MG63 (cell line): ENCODE measurements at regions not wholly inside any gene's neighbourhood (a gene's known extent, or its start where the extent isn't known, plus 50 kb on each side); places are given as distances from the start of the nearest gene placed in this dataset.
A peak's percentile ranks its signal among the peaks of the same experiment; 100 is the strongest.
"Not testable (repeated sequence)": the region's sequence is repeated elsewhere in the genome, so short reads cannot be mapped to it uniquely, and the experiment has no call there.

Experiments used
- DNase-seq: peaks from one replicate; pipeline ENCODE4 v3.0.0-alpha.2; 2020
- H3K27me3 ChIP-seq: fragments of 250-450 bp; sonication (Bioruptor Pico); 2 replicates; pipeline ENCODE4 v1.5.1; 2020; ENCODE audit warnings: mild to moderate bottlenecking, moderate library complexity
- H3K36me3 ChIP-seq: fragments of 250-450 bp; sonication (Bioruptor Pico); 2 replicates; pipeline ENCODE4 v1.5.1; 2020; ENCODE audit warnings: mild to moderate bottlenecking, moderate library complexity
- H3K4me3 ChIP-seq: fragments of 250-450 bp; sonication (Bioruptor Pico); 2 replicates; pipeline ENCODE4 v1.5.1; 2020; ENCODE audit warnings: mild to moderate bottlenecking, moderate library complexity
- H3K9me3 ChIP-seq: fragments of 250-450 bp; sonication (Bioruptor Pico); 2 replicates; pipeline ENCODE4 v1.5.1; 2020; ENCODE audit warnings: mild to moderate bottlenecking, moderate library complexity

DNA sequence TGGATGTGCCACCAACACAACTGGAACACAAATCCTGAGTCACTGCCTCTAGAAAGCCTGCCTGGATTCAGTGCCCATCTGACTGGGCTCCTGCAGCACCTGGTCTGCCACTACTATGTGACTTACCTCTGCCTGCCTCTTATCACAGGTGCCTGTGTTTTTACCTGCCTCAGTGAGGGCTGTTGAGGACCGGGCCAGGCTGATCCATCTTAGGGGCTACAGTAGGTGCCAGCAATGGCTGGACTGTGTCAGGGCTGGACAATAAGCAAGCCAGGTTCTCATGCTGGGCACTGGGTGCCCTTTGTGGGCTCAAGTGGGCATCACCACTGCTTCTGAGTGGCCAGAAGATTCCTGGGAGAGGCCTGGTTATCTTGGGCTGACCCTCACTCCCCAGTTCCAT lies 948.6 kb upstream of the TPTE start:
- H3K9me3 ChIP-seq, H3K27me3 ChIP-seq, H3K36me3 ChIP-seq, H3K4me3 ChIP-seq, DNase-seq: not testable (repeated sequence)

DNA sequence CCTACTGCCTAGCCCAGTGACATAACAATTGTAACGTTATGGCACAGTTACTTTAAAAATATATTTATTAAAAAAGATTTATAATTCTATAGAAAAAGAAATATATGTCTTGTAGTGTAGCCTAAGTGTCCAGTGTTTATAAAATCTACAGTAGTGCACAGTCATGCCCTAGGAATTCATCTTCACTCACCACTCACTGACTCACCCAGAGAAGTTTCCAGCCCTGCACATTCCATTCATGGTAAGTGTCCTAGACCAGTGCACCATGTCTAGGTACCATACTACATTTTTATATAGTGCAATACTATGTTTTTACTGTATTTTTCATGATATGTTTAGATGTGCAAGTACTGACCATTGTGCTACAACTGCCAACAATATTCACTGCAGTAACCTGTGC lies 947.9 kb upstream of the TPTE start:
- not testable (repeated sequence) for H3K36me3 ChIP-seq, H3K4me3 ChIP-seq, H3K27me3 ChIP-seq, DNase-seq, H3K9me3 ChIP-seq

DNA sequence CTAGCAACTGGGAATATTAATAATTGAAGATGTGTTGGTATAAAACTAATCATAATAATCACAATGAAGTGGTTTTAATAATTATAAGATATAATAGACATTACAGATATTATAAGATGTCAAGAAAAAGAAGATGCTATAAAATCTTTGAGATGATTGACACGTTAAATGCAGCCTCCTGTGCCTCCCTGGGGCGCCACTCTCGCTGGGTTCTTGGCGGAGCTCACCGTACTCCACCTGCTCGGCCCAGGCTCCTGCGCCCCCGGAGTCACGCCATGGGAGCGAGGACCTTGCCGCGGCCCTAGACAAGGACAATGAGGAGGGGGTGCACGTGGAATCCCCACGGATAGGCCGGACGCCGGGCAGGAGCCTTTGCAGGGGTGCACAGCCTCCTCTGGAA lies 942.1 kb upstream of the TPTE start:
- not testable (repeated sequence) for H3K36me3 ChIP-seq, DNase-seq, H3K27me3 ChIP-seq, H3K4me3 ChIP-seq, H3K9me3 ChIP-seq

DNA sequence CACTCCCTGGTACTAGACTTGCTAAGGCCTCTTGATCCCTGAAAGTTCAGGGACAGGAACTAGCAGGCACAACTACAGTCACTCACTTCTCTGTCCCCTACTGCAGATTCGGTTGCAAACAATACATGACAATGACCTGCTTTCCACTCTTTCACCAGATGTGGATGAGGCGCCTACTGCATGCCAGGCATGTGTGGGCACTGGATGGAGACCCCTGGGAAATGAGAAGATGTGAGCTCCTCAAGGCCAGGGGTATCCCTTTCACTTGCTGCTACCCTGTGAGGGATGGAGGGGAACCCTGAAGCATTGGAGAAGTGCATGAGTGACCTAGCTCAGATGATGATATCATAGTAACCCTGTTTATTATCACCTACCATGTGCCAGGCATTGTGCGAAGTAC lies 933.4 kb upstream of the TPTE start:
- not testable (repeated sequence) for H3K4me3 ChIP-seq, H3K36me3 ChIP-seq, DNase-seq, H3K27me3 ChIP-seq, H3K9me3 ChIP-seq

DNA sequence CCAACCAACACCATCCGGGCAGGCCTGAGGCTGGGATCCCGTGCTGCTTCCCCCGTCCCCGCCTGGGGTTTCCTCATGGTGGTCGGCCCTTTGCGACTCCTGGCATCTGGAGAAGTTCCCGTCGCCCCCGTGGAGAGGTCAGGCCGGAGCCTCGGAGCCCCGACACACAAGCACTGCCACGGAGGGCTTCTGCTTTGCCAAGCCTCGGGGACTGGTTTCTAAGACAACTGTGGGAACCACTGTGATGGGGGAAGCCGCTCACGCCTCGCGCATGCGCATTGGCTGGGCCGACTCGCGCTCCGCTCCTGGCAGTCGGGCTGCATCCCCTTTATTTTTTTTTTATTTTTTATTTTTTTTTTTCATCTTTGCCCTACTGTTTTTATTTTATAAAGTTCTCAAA lies 928.8 kb upstream of the TPTE start:
- H3K36me3 ChIP-seq, H3K27me3 ChIP-seq, DNase-seq, H3K9me3 ChIP-seq, H3K4me3 ChIP-seq: not testable (repeated sequence)

DNA sequence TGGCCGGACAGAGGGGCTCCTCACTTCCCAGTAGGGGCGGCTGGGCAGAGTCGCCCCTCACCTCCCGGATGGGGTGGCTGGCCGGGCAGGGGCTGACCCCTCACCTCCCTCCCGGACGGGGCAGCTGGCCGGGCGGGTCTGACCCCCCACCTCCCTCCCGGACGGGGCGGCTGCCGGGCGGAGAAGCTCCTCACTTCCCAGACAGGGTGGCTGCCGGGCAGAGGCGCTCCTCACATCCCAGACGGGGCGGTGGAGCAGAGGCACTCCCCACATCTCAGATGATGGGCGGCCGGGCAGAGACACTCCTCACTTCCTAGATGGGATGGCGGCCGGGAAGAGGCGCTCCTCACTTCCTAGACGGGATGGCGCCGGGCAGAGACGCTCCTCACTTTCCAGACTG lies 927.7 kb upstream of the TPTE start:
- not testable (repeated sequence) for H3K4me3 ChIP-seq, H3K9me3 ChIP-seq, H3K36me3 ChIP-seq, DNase-seq, H3K27me3 ChIP-seq

DNA sequence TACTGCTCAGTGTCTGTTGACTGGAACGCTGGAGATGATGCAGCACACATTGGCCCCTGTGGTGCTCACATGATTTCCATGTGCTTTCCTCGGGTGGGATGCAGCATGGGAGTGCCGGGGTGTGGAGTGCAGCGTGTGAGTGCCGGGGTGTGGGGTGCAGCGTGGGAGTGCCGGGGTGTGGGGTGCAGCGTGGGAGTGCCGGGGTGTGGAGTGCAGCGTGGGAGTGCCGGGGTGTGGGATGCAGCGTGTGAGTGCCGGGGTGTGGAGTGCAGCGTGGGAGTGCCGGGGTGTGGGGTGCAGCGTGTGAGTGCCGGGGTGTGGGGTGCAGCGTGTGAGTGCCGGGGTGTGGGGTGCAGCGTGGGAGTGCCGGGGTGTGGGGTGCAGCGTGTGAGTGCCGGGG lies 907.4 kb upstream of the TPTE start:
- H3K27me3 ChIP-seq, H3K36me3 ChIP-seq, H3K9me3 ChIP-seq, H3K4me3 ChIP-seq, DNase-seq: not testable (repeated sequence)

DNA sequence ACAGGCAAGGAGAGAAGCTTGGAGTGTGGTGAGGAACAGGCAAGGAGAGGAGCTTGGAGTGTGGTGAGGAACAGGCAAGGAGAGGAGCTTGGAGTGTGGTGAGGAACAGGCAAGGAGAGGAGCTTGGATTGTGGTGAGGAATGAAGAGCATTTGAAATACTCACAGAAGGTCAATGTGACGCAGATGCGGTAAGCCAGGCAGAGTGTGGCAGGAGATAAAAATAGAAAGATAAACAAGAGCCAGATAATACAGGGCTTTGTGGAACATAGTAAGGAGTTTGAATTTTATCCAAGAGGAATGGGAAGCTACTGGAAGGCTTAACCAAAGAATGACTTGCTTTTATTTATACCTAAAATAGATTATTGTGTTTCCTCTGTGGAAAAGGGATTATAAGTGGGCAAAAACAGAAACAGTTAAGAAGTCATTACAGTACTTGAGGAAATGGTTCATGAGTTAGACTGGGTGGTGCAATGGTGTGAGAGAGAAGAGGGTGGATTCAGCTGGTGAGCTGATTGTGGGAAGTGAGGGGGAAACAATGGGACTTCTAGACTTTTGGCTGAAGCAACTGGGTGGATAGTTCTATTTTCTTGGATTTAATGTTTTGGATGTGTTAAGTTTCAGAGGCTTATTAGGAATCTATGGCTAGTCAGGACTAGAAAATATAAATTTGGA lies 900.1 kb upstream of the TPTE start:
- not testable (repeated sequence) for H3K27me3 ChIP-seq, DNase-seq, H3K4me3 ChIP-seq, H3K36me3 ChIP-seq, H3K9me3 ChIP-seq

DNA sequence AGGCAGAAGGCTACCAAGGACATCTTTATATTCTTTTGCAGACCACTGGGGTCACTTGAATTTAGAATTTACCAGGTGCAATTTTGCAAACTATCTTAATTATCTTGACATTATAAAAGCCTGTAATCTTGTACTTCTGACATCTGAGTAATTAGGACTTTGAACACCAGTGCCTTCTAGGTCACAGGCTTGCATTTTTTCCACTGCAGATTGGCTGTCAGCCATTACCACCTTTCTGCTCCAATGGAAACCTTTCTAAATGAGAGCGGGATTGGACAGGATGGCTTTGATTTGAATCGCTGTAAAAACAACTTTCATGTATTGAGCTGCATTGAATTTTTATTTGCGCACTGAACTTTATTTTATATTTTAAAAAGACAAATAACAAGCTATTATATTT lies 893.3 kb upstream of the TPTE start:
- not testable (repeated sequence) for H3K27me3 ChIP-seq, DNase-seq, H3K36me3 ChIP-seq, H3K9me3 ChIP-seq, H3K4me3 ChIP-seq

DNA sequence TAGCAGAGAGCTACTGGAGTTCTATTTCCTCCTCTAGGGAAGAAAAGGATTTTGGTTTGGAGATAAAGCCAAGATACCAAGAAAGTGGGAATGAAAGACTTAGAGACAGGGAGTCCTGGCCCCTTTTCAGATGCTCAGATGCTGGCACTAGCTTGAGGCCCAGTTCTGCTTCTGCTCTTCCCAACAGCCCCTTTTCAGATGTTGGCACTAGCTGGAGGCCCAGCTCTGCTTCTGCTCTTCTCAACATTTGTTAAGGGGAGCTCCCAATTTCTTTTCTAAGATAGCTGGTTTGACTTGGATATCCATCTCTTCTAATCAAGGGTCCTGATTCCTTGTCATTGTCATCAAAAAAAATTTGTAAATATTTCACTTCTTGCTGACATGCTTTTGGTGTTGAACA lies 874.0 kb upstream of the TPTE start:
- not testable (repeated sequence) for DNase-seq, H3K27me3 ChIP-seq, H3K4me3 ChIP-seq, H3K36me3 ChIP-seq, H3K9me3 ChIP-seq

DNA sequence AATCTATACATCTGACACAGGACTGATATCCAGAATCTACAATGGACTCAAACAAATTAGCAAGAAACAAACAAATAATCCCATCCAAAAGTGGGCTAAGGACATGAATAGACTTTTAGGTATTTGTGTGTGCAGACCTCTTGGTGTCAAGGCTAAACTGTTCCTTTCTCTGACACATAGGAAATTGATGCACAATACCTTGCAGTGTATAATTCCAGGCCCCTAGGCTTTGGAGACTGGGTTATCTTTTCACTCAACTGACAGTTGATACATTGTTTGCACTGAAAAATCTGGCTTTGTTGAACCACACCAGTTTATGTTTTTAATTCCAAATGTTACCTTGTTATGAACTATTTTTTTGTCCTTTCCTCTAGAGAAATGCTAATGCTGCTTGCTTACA lies 873.1 kb upstream of the TPTE start:
- H3K36me3 ChIP-seq, H3K4me3 ChIP-seq, H3K27me3 ChIP-seq, H3K9me3 ChIP-seq, DNase-seq: not testable (repeated sequence)

DNA sequence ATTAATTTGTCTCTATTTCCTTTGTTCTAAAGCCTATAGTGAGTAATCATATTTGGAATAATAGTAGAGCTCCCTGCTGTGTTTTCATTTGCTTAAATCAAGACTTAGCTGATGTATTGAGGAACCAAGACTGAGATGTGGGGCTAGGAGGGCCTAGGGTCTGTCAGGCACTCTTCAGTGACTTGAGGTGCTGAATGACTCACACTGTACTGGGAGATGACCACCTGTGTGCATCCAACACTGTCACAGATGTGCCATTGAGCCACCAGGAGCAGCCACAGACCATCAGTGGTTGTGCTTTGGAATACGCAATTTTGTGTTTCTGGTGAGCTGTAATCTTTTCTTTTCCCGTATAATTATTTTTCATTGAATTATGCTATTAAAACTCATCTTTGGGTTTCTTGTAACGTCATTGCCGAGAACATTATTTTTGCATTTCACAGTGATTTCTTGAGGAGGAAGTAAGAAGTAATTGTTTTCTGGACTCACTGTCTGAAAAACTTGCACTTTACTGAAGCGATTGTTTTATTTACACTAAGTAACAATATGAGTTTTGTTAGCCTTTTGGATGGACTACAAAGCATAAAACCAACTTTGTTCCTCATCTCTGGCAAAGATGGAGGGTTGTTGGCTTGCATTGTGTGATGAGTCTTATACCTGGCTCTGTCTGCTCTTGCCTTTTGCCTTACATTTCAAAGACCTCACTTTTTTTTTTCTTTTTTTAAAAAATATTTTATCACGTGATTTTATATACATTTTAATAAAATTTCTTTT lies 872.2 kb upstream of the TPTE start:
- H3K4me3 ChIP-seq, H3K36me3 ChIP-seq, H3K9me3 ChIP-seq, DNase-seq, H3K27me3 ChIP-seq: not testable (repeated sequence)

DNA sequence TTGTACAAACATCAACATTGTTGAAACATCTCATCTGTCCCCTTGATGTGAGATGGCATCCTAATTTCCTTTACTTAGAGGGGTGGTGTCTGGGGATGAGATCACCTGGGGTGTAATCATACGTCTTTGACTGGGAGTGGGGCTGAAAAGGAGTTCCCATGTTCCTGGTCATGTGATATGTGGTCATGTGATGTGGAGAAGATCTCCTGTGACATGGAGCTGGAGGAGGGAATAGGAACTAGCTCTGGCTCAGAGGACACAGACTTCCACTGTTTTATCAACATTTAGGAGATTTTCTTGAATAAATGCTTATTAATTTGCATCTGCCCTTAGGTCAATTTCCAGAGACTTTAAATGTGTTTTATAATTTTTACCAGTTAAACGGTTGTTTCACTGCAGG lies 868.6 kb upstream of the TPTE start:
- not testable (repeated sequence) for H3K4me3 ChIP-seq, H3K27me3 ChIP-seq, DNase-seq, H3K9me3 ChIP-seq, H3K36me3 ChIP-seq

DNA sequence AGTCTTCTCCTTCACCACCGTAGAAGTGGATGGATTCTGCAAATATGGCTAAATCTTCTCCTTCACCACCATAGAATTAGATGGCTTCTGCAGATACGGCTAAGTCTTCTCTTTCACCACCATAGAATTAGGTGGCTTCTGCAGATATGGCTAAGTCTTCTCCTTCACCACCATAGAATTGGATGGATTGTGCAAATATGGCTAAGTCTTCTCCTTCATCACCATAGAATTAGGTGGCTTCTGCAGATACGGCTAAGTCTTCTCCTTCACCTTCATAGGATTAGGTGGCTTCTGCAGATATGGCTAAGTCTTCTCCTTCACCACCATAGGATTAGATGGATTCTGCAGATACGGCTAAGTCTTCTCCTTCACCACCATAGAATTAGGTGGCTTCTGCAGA lies 866.2 kb upstream of the TPTE start:
- not testable (repeated sequence) for H3K9me3 ChIP-seq, H3K27me3 ChIP-seq, H3K4me3 ChIP-seq, DNase-seq, H3K36me3 ChIP-seq

DNA sequence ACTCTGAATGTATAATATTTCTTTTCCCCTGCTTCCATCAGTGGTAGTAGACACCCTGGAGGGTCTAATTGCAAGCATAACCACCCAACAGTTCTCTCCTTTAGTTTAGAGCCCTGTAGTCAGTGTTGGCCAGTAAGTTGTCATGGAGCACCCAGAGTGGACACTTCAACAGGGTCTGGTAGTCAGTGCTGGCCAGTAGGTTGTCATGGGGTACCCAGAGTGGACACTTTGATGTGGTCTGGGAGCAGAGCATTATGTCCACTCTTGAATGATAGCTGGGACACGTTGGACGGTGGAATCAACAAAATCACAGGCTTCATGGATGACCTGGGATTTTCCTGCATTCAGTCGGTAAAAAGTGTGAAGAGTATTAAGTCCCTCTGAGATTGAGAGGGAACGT lies 864.9 kb upstream of the TPTE start:
- H3K9me3 ChIP-seq = not testable (repeated sequence)

DNA sequence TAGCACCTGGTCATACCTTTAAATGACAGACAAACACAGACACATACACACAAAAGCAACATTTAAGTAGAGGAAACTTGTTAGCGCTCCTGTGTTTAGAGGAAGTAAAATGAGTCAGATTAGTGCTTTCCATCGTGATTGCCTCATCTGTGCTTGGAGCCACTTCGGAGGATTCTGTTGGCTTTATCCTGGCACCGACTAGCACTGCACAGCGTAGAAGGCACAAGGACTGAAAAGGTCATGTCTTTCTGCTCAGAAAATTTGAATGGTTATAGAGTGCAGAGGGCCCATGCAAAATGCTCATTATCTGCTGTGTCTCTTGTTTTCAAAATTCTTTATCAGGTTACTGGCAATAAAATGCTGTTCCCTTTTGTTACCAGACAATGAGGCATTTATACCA lies 863.6 kb upstream of the TPTE start:
- not testable (repeated sequence) for H3K9me3 ChIP-seq, H3K36me3 ChIP-seq, H3K4me3 ChIP-seq, H3K27me3 ChIP-seq
- peak; percentile 66 for DNase-seq

More for the DNA sequence above, 864.9 kb upstream of the TPTE start:
- not testable (repeated sequence) for H3K4me3 ChIP-seq, H3K27me3 ChIP-seq, H3K36me3 ChIP-seq, DNase-seq

DNA sequence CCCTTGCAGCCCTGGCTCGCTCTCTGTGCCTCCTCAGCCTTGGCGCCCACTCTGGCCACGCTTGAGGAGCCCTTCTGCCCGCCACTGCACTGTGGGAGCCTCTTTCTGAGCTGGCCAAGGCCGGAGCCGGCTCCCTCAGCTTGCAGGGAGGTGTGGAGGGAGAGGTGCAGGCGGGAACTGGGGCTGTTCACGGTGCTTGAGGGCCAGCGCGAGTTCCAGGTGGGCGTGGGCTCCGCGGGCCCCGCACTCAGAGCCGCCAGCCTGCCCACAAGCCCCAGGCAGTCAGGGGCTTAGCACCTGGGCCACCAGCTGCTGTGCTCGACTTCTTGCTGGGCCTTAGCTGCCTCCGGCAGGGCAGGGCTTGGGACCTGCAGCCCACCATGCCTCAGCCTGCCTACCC lies 861.5 kb upstream of the TPTE start:
- not testable (repeated sequence) for H3K27me3 ChIP-seq, DNase-seq, H3K36me3 ChIP-seq, H3K4me3 ChIP-seq, H3K9me3 ChIP-seq

DNA sequence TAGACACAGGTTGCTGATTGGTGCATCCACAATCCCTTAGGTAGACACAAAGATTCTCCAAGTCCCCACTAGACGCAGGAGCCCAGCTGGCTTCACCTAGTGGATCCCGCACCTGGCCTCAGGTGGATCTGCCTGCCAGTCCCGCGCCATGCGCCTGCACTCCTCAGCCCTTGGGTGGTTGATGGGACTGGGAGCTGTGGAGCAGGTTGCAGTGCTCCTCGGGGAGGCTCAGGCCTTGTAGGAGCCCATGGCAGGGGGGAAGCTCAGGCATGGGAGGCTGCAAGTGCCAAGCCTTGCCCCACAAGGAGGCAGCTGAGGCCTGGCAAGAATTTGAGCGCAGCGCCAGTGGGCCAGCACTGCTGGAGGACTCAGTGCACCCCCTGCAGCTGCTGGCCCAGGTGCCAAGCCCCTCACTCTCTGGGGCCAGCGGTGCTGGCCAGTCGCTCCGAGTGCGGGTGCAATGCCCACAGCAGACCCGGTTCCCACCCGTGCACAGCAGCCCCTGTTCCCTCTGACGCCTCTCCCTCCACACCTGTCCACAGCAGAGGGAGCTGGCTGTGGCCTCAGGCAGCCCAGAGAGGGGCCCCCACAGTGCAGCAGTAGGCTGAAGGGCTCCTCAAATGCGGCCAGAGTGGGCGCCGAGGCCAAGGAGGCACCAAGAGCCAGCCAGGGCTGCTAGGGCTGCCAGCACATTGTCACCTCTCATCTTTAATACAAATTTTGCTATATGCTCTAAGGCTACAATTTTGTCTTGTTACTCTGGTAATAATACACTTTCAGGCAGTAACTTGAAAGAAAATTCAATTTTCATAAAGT lies 857.3 kb upstream of the TPTE start:
- not testable (repeated sequence) for H3K27me3 ChIP-seq

More for the DNA sequence above, 857.3 kb upstream of the TPTE start:
- H3K9me3 ChIP-seq, H3K36me3 ChIP-seq, DNase-seq, H3K4me3 ChIP-seq: not testable (repeated sequence)
